Fibroblast of the aortic adventitia (primary cell): ENCODE measurements at regions not wholly inside any gene's neighbourhood (a gene's known extent, or its start where the extent isn't known, plus 50 kb on each side); places are given as distances from the start of the nearest gene placed in this dataset.

Experiments used
- DNase-seq: peaks from one replicate; pipeline ENCODE4 v3.0.0-alpha.2; 2010; ENCODE audit warnings: low read depth
- H3K4me3 ChIP-seq: 2 replicates; pipeline ENCODE4 v1.5.1; 2011; ENCODE audit warnings: low read depth, mild to moderate bottlenecking, control low read depth, low read length, moderate library complexity
- TF ChIP-seq, protein P1 (sequence below): IDR thresholded peaks from 2 replicates; pipeline ENCODE4 v1.5.1; 2011; ENCODE audit warnings: mild to moderate bottlenecking, low read length, control low read depth, inconsistent platforms; ENCODE audit not compliant: insufficient read depth

DNA sequence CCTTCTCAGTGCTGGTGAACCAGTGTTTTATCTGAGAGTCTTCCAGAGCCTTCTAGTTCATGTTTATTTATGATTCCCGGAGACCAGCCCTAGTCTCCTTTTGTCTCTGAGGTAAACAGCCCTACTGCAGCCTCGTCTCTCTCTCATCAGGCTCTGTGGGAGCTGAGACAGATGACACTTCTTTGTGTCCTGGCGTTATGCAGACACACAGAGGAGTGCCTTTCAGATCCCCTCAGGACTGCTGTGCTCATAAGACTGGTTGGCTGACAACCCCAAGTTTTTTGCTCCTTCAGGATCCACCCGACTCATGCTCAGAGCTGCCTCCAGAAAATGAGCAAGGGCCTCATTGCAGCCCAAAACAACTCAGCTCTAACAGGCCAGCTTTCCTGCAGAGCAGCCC is 523.8 kb upstream of the SPHKAP start:
- TF ChIP-seq, protein P1, sequence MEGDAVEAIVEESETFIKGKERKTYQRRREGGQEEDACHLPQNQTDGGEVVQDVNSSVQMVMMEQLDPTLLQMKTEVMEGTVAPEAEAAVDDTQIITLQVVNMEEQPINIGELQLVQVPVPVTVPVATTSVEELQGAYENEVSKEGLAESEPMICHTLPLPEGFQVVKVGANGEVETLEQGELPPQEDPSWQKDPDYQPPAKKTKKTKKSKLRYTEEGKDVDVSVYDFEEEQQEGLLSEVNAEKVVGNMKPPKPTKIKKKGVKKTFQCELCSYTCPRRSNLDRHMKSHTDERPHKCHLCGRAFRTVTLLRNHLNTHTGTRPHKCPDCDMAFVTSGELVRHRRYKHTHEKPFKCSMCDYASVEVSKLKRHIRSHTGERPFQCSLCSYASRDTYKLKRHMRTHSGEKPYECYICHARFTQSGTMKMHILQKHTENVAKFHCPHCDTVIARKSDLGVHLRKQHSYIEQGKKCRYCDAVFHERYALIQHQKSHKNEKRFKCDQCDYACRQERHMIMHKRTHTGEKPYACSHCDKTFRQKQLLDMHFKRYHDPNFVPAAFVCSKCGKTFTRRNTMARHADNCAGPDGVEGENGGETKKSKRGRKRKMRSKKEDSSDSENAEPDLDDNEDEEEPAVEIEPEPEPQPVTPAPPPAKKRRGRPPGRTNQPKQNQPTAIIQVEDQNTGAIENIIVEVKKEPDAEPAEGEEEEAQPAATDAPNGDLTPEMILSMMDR = no peak
- H3K4me3 ChIP-seq = no peak overlapping the region
- DNase-seq = no peak

DNA sequence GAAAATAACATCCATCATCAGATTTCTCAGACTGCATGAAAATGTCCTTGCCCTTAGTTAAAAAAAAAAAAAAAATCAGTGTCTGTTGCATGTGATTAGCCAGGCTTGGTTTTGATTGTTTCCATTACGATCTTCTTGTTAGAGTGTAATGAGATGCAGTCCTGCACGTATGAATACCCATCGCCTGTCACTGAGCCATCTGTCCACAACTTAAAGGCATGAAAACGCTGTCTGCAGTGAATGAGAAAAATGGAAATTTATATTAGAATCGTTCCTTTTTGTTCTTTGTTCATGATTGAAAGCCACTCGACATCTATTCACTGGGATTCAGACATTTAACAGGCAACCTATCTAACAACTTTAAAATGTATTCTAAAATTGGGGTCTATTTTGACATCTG is 521.7 kb upstream of the SPHKAP start:
- no peak overlapping the region for H3K4me3 ChIP-seq
- no peak for DNase-seq
- TF ChIP-seq, protein P1 = no peak

DNA sequence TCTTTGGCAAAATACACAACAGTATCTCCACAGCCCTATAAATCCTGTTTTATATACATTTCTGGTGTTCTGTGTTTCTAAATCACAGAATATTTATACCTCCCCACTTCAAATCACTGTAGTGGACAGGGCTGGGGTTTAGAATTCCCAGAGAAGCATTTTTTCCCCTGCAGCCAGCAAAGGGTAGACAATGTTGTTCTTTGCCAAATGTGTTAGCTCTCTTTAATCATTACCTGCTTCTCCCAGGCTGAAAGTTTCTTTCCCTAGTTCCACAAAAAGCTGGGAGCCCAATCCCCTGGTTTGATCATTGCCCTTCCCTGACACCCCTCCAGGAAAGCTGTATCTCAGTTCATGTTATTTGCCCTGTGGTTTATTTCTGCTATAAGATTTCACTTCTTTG is 520.0 kb upstream of the SPHKAP start:
- DNase-seq = no peak
- TF ChIP-seq, protein P1 = no peak
- no peak overlapping the region for H3K4me3 ChIP-seq

DNA sequence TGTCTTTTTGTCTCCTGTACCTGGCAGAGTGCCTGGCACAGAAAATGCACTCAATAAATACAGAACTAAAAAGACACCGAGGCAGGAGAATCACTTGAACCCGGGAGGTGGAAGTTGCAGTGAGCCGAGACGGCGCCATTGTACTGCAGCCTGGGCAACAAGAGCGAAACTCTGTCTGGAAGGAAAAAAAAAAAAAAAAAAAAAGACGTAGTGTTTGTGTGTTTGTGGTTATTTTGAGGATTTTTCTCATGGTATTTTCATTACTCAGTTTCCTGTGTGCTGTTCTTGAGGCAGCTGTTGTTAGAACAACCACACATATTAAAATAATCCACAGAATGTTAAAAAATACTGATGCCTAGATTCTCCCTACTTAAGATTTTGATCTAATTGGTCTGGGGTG is 519.2 kb upstream of the SPHKAP start:
- DNase-seq = peak; percentile 22
- no peak overlapping the region for H3K4me3 ChIP-seq
- TF ChIP-seq, protein P1 = no peak

DNA sequence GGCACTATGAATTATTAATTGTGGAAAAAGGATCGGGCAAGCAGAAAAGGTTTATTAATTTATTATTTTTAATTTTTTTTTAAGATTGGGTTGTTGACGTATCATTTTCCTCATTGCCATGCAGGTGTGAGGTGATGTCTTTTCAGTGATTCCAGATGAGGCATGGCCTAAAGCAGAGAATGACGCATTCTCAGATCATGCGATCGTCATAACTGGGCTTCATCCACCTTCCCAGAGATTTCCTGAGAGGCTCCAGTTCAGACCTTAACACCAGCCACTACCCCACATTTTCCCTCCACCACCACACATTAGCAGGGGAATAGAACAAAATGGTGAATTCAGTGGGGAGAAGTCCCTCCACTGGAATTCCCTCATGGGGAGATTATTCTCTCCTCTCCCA is 518.4 kb upstream of the SPHKAP start:
- H3K4me3 ChIP-seq = no peak overlapping the region
- TF ChIP-seq, protein P1 = no peak
- no peak for DNase-seq

DNA sequence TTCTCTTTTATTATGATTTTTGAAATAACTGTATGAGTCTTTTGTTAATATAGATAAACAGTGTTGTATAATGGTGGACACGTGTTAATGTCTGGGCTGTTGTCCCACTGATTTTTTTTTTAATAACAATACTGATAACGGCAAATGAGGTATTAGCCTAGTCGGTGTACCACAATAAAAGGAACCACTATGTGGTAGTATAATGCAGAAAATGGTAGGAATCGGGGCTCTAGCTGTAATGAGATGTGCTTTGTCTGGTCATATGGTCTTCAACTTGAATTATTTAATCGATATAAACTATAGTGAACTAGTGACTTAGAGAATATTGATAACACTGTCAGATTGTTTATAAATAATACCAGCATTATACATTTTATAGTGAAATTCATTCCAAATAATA is 517.9 kb upstream of the SPHKAP start:
- DNase-seq = peak; percentile 65
- H3K4me3 ChIP-seq = no peak overlapping the region
- TF ChIP-seq, protein P1 = peak; percentile 32

DNA sequence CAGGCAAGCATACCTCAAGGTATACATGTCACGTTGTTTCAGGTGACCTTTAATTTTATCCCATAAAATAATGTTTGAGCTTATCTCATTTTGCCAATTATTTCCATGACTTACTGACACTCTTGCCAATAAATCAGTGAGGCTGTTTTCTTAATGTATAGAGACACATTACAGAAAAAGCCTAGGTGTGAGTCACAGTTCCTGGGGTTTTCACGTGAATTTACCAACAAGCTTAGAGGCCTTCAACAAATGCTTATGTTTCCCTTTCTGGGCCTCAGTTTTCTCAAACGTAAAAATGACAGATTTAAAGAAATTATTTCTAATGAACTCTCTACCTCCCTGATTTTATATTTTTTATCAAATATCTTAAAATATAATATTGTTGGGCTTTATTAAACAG is 517.5 kb upstream of the SPHKAP start:
- TF ChIP-seq, protein P1 = no peak
- DNase-seq = no peak
- H3K4me3 ChIP-seq = no peak overlapping the region
